Right atrium auricular region (tissue), 2 donors: ENCODE measurements at regions not wholly inside any gene's neighbourhood (a gene's known extent, or its start where the extent isn't known, plus 50 kb on each side); places are given as distances from the start of the nearest gene placed in this dataset.

Experiments
- DNase-seq: peaks from one replicate; pipeline ENCODE4 v3.0.0-alpha.2; 2019; ENCODE audit warnings: low spot score
- H3K27ac ChIP-seq, 2 donors: fragments of 200-600 bp; sonication (generic); 1 replicate in 1 of 2; 2 replicates in 1 of 2; pipeline ENCODE4 v1.5.1; 2016 to 2019
- H3K27me3 ChIP-seq, 2 donors: fragments of 200-600 bp; sonication (generic); one replicate each; pipeline versions ENCODE4 v1.5.1 to v1.6.0; 2017 to 2019
- H3K36me3 ChIP-seq: fragments of 200-600 bp; sonication (generic); one replicate; pipeline ENCODE4 v1.5.1; 2016
- H3K4me1 ChIP-seq, 2 donors: fragments of 200-600 bp; sonication (generic); one replicate each; pipeline versions ENCODE4 v1.5.1 to v1.6.0; 2017 to 2019
- H3K4me3 ChIP-seq, 2 donors: fragments of 200-600 bp; sonication (generic); 1 replicate in 1 of 2; 2 replicates in 1 of 2; pipeline ENCODE4 v1.5.1; 2017 to 2019; ENCODE audit warnings: mild to moderate bottlenecking in 1 of 2, moderate library complexity in 1 of 2
- H3K9me3 ChIP-seq, 2 donors: fragments of 200-600 bp; sonication (generic); one replicate each; pipeline ENCODE4 v1.5.1; 2019
- TF ChIP-seq, protein P1 (sequence below), 2 donors: fragments of 200-600 bp; sonication (generic); IDR thresholded peaks; one replicate each; pipeline ENCODE4 v1.5.1; 2019; ENCODE audit warnings: antibody characterized with exemption in 2 of 2

- H3K36me3 ChIP-seq = no peaks in the 10 kb centered on the region
- no peak overlapping the region for H3K4me3 ChIP-seq
- TF ChIP-seq, protein P1, sequence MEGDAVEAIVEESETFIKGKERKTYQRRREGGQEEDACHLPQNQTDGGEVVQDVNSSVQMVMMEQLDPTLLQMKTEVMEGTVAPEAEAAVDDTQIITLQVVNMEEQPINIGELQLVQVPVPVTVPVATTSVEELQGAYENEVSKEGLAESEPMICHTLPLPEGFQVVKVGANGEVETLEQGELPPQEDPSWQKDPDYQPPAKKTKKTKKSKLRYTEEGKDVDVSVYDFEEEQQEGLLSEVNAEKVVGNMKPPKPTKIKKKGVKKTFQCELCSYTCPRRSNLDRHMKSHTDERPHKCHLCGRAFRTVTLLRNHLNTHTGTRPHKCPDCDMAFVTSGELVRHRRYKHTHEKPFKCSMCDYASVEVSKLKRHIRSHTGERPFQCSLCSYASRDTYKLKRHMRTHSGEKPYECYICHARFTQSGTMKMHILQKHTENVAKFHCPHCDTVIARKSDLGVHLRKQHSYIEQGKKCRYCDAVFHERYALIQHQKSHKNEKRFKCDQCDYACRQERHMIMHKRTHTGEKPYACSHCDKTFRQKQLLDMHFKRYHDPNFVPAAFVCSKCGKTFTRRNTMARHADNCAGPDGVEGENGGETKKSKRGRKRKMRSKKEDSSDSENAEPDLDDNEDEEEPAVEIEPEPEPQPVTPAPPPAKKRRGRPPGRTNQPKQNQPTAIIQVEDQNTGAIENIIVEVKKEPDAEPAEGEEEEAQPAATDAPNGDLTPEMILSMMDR (IDR thresholded peaks at IDR 0.05) = no peak
- no peaks in the 10 kb centered on the region for H3K27me3 ChIP-seq
- H3K9me3 ChIP-seq = no peaks in the 10 kb centered on the region
- no peak for DNase-seq
- no peaks in the 10 kb centered on the region for H3K4me1 ChIP-seq
- H3K27ac ChIP-seq = no peak overlapping the region
These were observed 197.2 kb downstream of the GRXCR1 start for GRCh38 chr4:43089730-43090129.

GRCh38 chr4:43103048-43103447, 210.5 kb downstream of the GRXCR1 start:
- no peak for DNase-seq
- H3K4me1 ChIP-seq = no peaks in the 10 kb centered on the region
- no peak overlapping the region for H3K27ac ChIP-seq
- no peak overlapping the region for H3K4me3 ChIP-seq
- no peaks in the 10 kb centered on the region for H3K27me3 ChIP-seq
- TF ChIP-seq, protein P1 (IDR thresholded peaks at IDR 0.05) = no peak
- H3K36me3 ChIP-seq = no peaks in the 10 kb centered on the region
- no peaks in the 10 kb centered on the region for H3K9me3 ChIP-seq

DNA sequence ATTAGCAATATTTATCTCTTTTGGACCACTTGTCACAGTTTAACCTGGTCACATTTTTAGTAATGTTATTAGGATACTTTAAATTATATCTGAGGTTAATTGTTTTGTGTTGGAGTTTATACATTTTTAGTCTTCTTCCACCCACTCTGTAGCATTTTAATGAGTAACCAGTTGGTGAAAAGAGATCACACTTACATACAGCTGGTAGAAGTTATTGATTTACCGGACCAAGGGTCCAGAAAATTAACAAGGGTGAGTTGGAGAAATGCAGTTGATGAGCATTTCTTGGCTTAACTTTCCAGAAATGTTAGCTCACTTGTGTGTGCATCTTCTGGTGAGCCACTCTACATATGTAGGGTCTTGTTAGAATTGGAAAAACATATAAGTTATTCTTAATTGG, 219.6 kb downstream of the GRXCR1 start:
- Histone ChIP-seq H3K27me3 (no peaks in the 10 kb centered on the region), H3K27ac (no peak overlapping the region), H3K9me3 (no peaks in the 10 kb centered on the region), H3K36me3 (no peaks in the 10 kb centered on the region), H3K4me1 (no peaks in the 10 kb centered on the region), H3K4me3 (no peak overlapping the region)
- TF ChIP-seq, protein P1 (IDR thresholded peaks at IDR 0.05) = no peak
- DNase-seq = no peak

GRCh38 chr4:43113196-43113595, 220.7 kb downstream of the GRXCR1 start:
- DNase-seq = no peak
- TF ChIP-seq, protein P1 (IDR thresholded peaks at IDR 0.05) = no peak

DNA sequence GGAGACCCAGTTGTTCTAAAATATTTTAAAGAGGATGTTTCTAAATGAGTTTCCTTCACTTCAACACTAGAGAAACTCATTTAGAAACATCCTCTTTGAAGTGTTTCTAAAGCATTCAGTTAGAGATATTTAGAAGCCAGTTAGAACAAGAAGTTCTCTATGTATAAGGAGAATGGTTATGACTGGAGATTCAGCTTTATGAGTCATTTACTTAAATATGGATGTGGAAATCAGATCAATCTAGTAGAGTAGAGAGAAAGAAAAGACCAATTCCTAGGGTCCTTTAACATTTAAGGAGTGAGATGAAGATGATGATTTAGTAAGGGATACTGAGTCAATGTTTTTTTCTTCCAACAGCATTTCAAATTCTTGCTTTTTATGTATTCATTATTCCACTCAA, 234.1 kb downstream of the GRXCR1 start:
- no peaks in the 10 kb centered on the region for H3K9me3 ChIP-seq
- no peaks in the 10 kb centered on the region for H3K27me3 ChIP-seq
- no peak overlapping the region for H3K4me3 ChIP-seq
- TF ChIP-seq, protein P1 (IDR thresholded peaks at IDR 0.05) = no peak
- DNase-seq = no peak
- H3K27ac ChIP-seq = no peak overlapping the region
- no peaks in the 10 kb centered on the region for H3K36me3 ChIP-seq
- H3K4me1 ChIP-seq = no peaks in the 10 kb centered on the region

More at GRCh38 chr4:43113196-43113595, 220.7 kb downstream of the GRXCR1 start:
- Histone ChIP-seq H3K27me3 (no peaks in the 10 kb centered on the region), H3K9me3 (no peaks in the 10 kb centered on the region), H3K4me3 (no peak overlapping the region), H3K27ac (no peak overlapping the region), H3K4me1 (no peaks in the 10 kb centered on the region), H3K36me3 (no peaks in the 10 kb centered on the region)

GRCh38 chr4:43130228-43131021, 237.9 kb downstream of the GRXCR1 start:
- H3K4me3 ChIP-seq = no peak overlapping the region
- H3K27ac ChIP-seq = no peak overlapping the region
- TF ChIP-seq, protein P1 (IDR thresholded peaks at IDR 0.05) = no peak
- H3K4me1 ChIP-seq = no peaks in the 10 kb centered on the region
- no peaks in the 10 kb centered on the region for H3K9me3 ChIP-seq
- DNase-seq = no peak
- no peaks in the 10 kb centered on the region for H3K27me3 ChIP-seq
- H3K36me3 ChIP-seq = no peaks in the 10 kb centered on the region
